ENCODE measurements at regions not wholly inside any gene's neighbourhood (a gene's known extent, or its start where the extent isn't known, plus 50 kb on each side); places are given as distances from the start of the nearest gene placed in this dataset.
A peak's percentile ranks its signal among the peaks of the same experiment; 100 is the strongest.
"Not testable (repeated sequence)": the region's sequence is repeated elsewhere in the genome, so short reads cannot be mapped to it uniquely, and the experiment has no call there.

- DNase-seq = no peak
- no peaks in the 10 kb centered on the region for H3K9me3 ChIP-seq (ENCODE audit: control insufficient read depth, low read depth, low read length)
- no peaks in the 10 kb centered on the region for H3K4me1 ChIP-seq (ENCODE audit: control insufficient read depth, insufficient read depth, low read length)
- H3K36me3 ChIP-seq (ENCODE audit: control insufficient read depth, insufficient read depth, low read length) = no peaks in the 10 kb centered on the region
- no CpG with 5 or more reads among the region's 9 CpGs for WGBS (ENCODE audit: insufficient coverage, low lambda C conversion rate)
- no peak overlapping the region for H3K27ac ChIP-seq (ENCODE audit: low read length)
- no peak overlapping the region for H3K4me3 ChIP-seq (ENCODE audit: low read length)
- H3K27me3 ChIP-seq (ENCODE audit: control insufficient read depth, insufficient read depth, low read length) = peaks cover 3% of the 10 kb centered on the region
Observed at GRCh38 chr2:64931246-64932115, 57.7 kb upstream of the SLC1A4 start.

GRCh38 chr2:64932116-64932370 is 57.2 kb upstream of the SLC1A4 start:
- no peak overlapping the region for H3K4me3 ChIP-seq (ENCODE audit: low read length)
- no peaks in the 10 kb centered on the region for H3K36me3 ChIP-seq (ENCODE audit: control insufficient read depth, insufficient read depth, low read length)
- no CpG with 5 or more reads among the region's 1 CpG for WGBS (ENCODE audit: insufficient coverage, low lambda C conversion rate)
- no peak for DNase-seq
- H3K27ac ChIP-seq (ENCODE audit: low read length) = no peak overlapping the region
- H3K4me1 ChIP-seq (ENCODE audit: control insufficient read depth, insufficient read depth, low read length) = no peaks in the 10 kb centered on the region
- no peaks in the 10 kb centered on the region for H3K9me3 ChIP-seq (ENCODE audit: control insufficient read depth, low read depth, low read length)
- H3K27me3 ChIP-seq (ENCODE audit: control insufficient read depth, insufficient read depth, low read length) = peaks cover 3% of the 10 kb centered on the region

DNA sequence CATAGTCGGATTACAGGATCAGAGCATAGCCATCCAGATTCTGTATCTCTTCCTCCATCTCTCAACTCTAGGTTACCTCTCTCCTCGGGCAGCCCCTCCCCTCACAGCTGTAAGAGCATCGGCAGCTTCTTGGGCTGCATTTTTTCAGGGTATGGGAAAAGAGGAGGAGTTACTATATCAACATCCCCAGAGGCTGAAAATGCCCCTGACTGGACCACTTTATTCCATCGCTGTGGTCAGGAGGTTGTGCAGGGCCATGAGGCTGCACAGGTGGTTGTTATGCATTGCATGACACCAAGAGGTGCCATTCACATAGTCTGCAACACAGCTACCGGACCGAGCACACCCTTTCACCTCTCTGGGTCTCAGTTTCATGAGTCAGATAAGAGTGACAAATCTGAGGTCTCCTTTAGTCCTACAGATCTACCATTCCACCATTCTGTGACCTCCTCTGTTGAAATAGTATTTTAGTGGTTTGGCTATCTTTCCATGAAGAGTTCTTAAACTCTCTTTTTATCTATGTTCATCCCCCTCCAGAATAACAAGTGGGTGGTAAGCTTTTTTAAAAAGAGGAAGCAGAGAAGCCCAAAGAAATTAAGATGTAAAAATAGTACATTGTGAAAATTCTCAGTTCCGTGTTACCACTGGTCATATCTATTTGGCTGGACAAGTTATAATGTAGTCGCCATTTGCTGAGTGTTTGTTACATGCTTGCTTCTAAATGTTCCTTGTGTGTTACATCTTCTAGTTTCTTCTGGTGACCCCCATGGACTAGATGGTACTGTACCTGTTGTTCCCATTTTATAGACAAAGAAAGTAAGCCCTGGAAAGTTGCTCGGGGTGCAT is 56.6 kb upstream of the SLC1A4 start:
- Histone ChIP-seq H3K27me3 (ENCODE audit: control insufficient read depth, insufficient read depth, low read length) (peaks cover 3% of the 10 kb centered on the region), H3K36me3 (ENCODE audit: control insufficient read depth, insufficient read depth, low read length) (no peaks in the 10 kb centered on the region), H3K4me1 (ENCODE audit: control insufficient read depth, insufficient read depth, low read length) (peaks cover 3% of the 10 kb centered on the region), H3K4me3 (ENCODE audit: low read length) (no peak overlapping the region), H3K27ac (ENCODE audit: low read length) (no peak overlapping the region), H3K9me3 (ENCODE audit: control insufficient read depth, low read depth, low read length) (no peaks in the 10 kb centered on the region)
- WGBS (ENCODE audit: insufficient coverage, low lambda C conversion rate) = 100% methylated on average over 1 of the region's 9 CpGs
- DNase-seq = no peak

- H3K9me3 ChIP-seq (ENCODE audit: control insufficient read depth, low read depth, low read length) = no peaks in the 10 kb centered on the region
- 60% methylated on average over 1 of the region's 4 CpGs for WGBS (ENCODE audit: insufficient coverage, low lambda C conversion rate)
- H3K27ac ChIP-seq (ENCODE audit: low read length) = no peak overlapping the region
- H3K4me1 ChIP-seq (ENCODE audit: control insufficient read depth, insufficient read depth, low read length) = peaks cover 6% of the 10 kb centered on the region
- no peaks in the 10 kb centered on the region for H3K36me3 ChIP-seq (ENCODE audit: control insufficient read depth, insufficient read depth, low read length)
- peaks cover 3% of the 10 kb centered on the region for H3K27me3 ChIP-seq (ENCODE audit: control insufficient read depth, insufficient read depth, low read length)
- H3K4me3 ChIP-seq (ENCODE audit: low read length) = no peak overlapping the region
- no peak for DNase-seq
Observed at GRCh38 chr2:64934530-64934929, 54.7 kb upstream of the SLC1A4 start.

DNA sequence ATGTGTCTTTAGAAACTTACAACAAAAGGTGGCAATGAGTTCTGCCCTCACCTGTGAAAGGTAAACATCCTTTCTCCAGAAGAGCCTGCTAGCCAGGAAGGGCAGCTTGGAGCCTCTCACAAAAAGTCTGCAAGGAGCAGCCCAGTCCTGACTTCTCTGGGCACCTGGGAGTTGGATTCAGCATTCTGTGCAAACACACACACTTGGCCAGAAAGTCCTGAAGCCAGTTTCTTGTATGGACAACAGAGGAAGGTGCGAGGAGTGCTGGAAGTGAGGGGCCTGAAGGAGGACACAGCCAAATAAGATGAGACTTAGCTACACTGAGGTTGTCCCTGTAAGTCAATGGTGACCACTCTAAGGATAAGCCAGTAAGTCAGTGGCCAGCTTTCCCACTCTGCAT is 52.4 kb upstream of the SLC1A4 start:
- Histone ChIP-seq H3K27ac (ENCODE audit: low read length) (no peak overlapping the region), H3K4me1 (ENCODE audit: control insufficient read depth, insufficient read depth, low read length) (peaks cover 6% of the 10 kb centered on the region), H3K36me3 (ENCODE audit: control insufficient read depth, insufficient read depth, low read length) (no peaks in the 10 kb centered on the region), H3K27me3 (ENCODE audit: control insufficient read depth, insufficient read depth, low read length) (peaks cover 3% of the 10 kb centered on the region), H3K4me3 (ENCODE audit: low read length) (no peak overlapping the region), H3K9me3 (ENCODE audit: control insufficient read depth, low read depth, low read length) (no peaks in the 10 kb centered on the region)
- no peak for DNase-seq
- no CpG with 5 or more reads among the region's 1 CpG for WGBS (ENCODE audit: insufficient coverage, low lambda C conversion rate)

DNA sequence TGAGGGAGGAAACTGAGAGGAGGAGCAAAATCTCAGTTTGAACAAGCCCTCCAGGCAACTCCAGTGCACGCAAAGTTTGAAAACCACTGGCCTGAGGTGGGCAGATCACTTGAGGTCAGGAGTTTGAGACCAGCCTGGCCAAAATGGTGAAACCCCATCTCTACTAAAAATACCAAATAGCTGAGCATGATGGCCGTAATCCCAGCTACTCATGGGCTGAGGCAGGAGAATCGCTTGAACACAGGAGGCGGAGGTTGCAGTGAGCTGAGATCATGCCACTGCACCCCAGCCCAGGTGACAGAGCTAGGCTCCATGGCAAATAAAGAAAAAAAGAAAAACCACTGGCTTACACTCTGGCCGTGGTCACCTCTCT is 51.9 kb upstream of the SLC1A4 start:
- peak overlapping the region; percentile 1 for H3K27ac ChIP-seq (ENCODE audit: low read length)
- H3K27me3 ChIP-seq (ENCODE audit: control insufficient read depth, insufficient read depth, low read length); H3K4me3 ChIP-seq (ENCODE audit: low read length); H3K9me3 ChIP-seq (ENCODE audit: control insufficient read depth, low read depth, low read length); H3K4me1 ChIP-seq (ENCODE audit: control insufficient read depth, insufficient read depth, low read length); DNase-seq; H3K36me3 ChIP-seq (ENCODE audit: control insufficient read depth, insufficient read depth, low read length): not testable (repeated sequence)
- no CpG with 5 or more reads among the region's 5 CpGs for WGBS (ENCODE audit: insufficient coverage, low lambda C conversion rate)

- H3K9me3 ChIP-seq (ENCODE audit: control insufficient read depth, low read depth, low read length) = no peaks in the 10 kb centered on the region
- WGBS (ENCODE audit: insufficient coverage, low lambda C conversion rate) = no CpG with 5 or more reads among the region's 13 CpGs
- H3K4me1 ChIP-seq (ENCODE audit: control insufficient read depth, insufficient read depth, low read length) = peaks cover 6% of the 10 kb centered on the region
- H3K4me3 ChIP-seq (ENCODE audit: low read length) = no peak overlapping the region
- H3K36me3 ChIP-seq (ENCODE audit: control insufficient read depth, insufficient read depth, low read length) = no peaks in the 10 kb centered on the region
- no peaks in the 10 kb centered on the region for H3K27me3 ChIP-seq (ENCODE audit: control insufficient read depth, insufficient read depth, low read length)
- peak overlapping the region; percentile 1 for H3K27ac ChIP-seq (ENCODE audit: low read length)
- DNase-seq = peak; percentile 43 to 83
Observed at GRCh38 chr2:64937687-64938491, 51.3 kb upstream of the SLC1A4 start.

- Histone ChIP-seq H3K4me3 (ENCODE audit: low read length) (no peak overlapping the region), H3K36me3 (ENCODE audit: control insufficient read depth, insufficient read depth, low read length) (no peaks in the 10 kb centered on the region), H3K9me3 (ENCODE audit: control insufficient read depth, low read depth, low read length) (no peaks in the 10 kb centered on the region), H3K27ac (ENCODE audit: low read length) (no peak overlapping the region), H3K4me1 (ENCODE audit: control insufficient read depth, insufficient read depth, low read length) (peaks cover 6% of the 10 kb centered on the region), H3K27me3 (ENCODE audit: control insufficient read depth, insufficient read depth, low read length) (no peaks in the 10 kb centered on the region)
- no peak for DNase-seq
- 100% methylated on average over 3 of the region's 7 CpGs for WGBS (ENCODE audit: insufficient coverage, low lambda C conversion rate)
Observed at GRCh38 chr2:64938607-64939285, 50.5 kb upstream of the SLC1A4 start.

DNA sequence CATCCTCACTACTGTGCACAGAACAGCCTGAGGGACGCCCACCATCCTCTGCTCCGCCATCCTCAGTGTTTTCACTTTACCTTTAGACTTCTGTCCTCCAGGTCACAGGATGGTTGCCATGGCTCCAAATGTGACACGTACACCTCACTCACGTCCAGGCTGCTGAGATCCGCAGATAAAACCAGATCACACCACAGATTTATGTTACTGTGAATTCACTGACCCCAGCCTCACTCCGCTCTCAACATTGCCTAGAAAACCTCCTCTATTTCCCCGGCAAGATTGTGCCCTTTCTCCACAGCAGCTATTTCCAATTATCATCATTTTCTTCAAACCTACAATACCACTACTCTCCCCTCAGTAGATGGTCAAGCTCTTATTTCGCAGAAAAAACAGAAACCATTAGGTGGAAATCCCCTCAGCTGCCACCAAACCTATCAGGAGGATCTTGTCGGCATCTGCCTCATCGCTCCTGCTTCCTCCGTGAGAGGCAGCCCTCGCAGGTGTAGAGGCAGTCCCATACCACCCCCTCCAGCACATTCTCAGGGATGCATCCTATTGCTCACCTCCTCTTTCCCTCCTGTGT is 49.8 kb upstream of the SLC1A4 start:
- WGBS (ENCODE audit: insufficient coverage, low lambda C conversion rate) = 80% methylated on average over 1 of the region's 12 CpGs
- H3K4me3 ChIP-seq (ENCODE audit: low read length) = no peak overlapping the region
- H3K4me1 ChIP-seq (ENCODE audit: control insufficient read depth, insufficient read depth, low read length) = peaks cover 6% of the 10 kb centered on the region
- no peak overlapping the region for H3K27ac ChIP-seq (ENCODE audit: low read length)
- H3K9me3 ChIP-seq (ENCODE audit: control insufficient read depth, low read depth, low read length) = no peaks in the 10 kb centered on the region
- no peaks in the 10 kb centered on the region for H3K36me3 ChIP-seq (ENCODE audit: control insufficient read depth, insufficient read depth, low read length)
- DNase-seq = no peak
- H3K27me3 ChIP-seq (ENCODE audit: control insufficient read depth, insufficient read depth, low read length) = no peaks in the 10 kb centered on the region
